ENCODE measurements at regions not wholly inside any gene's neighbourhood (a gene's known extent, or its start where the extent isn't known, plus 50 kb on each side); places are given as distances from the start of the nearest gene placed in this dataset.

DNA sequence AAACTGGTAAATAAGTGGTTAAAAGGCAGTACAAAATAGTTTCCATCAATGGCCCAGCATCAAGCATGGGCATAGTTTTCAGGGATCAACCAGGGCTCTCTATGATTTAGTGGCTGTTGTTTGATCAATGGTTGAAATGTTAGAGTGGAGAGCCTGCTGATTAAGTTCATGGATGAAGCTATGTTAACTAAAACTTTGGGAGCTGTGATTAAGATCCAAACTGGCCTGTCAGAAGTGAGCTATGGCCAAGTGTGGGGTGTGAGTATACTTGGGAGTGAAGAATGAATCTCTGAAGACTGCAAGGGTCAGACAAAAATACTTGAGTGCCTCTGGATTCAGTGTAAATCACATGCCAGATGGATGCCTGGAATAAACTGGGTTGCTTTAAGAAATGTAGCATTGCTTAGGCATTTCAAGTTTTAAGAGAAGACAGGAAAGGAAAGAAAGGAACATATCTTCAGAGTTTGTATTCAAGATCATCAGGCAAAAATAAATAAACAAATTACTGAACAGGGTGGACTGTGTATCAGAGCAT, 422.2 kb upstream of the ADAMTS9 start:
- DNase-seq: no peak

GRCh38 chr3:65107174-65107573, 419.4 kb upstream of the ADAMTS9 start:
- no peak for DNase-seq

GRCh38 chr3:65101450-65101849, 413.6 kb upstream of the ADAMTS9 start:
- DNase-seq: no peak

DNA sequence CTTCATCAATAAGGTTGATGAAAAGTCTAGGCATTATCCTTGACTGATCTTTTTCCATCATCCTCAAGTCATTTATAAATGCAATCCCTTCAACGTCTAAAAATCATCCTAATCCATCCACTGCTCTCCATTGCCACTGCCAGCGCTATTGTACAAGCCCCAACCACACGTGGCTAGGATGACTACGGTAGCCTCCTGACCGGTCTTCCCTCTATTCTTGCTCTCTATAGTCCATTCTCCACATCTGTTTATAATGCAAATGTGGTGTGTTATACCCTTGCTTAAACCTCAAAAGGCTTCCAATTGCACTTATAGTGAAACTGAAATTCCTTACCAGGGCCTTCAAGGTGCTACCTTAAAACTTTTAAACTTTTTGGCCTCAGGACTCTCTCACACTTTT, 410.6 kb upstream of the ADAMTS9 start:
- DNase-seq: no peak

GRCh38 chr3:65096110-65096745, 408.4 kb upstream of the ADAMTS9 start:
- no peak for DNase-seq

- DNase-seq: no peak
Observed at GRCh38 chr3:65094723-65095122, 406.9 kb upstream of the ADAMTS9 start.

GRCh38 chr3:65093641-65094040, 405.8 kb upstream of the ADAMTS9 start:
- DNase-seq: no peak

GRCh38 chr3:65091565-65091964, 403.8 kb upstream of the ADAMTS9 start:
- DNase-seq: no peak

DNA sequence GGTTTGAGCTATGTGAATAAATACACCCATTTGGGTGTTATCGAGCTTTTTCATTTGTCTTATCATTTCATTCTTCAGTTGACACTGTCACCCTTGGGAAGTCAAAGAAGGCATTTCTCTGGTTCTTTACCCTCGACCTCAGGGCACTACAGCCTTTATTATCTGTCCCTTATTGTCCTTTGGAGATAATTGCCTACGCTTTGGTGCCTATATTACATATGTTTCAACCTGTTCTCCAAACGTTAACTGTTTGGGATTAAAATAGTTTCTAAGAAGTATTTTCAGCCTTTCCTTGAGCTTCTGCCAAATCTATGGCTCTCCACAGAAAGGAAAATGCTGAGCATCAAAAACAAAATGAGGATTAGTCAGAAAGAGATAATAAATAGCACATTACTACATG, 395.4 kb upstream of the ADAMTS9 start:
- no peak for DNase-seq

- no peak for DNase-seq
Observed at GRCh38 chr3:65081536-65081935, 393.7 kb upstream of the ADAMTS9 start.

DNA sequence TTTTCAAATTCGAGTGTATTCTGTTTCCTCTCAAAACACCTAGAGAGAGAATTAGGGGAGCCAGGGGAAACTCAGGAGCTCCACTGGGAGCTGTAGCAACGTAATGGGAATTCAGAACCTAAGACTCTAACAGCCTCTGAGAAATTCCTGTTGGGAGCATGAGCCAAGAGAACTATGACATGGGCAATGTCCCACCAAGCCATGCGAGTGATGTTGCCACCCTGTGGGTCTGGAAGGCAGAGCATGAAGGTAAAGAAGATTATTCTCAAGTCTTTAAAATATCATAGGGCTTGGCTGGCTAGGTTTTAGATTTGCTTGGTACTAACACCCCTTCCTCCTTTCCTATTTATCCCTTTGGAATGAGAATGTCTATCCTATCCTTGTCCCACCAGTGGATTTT, 392.6 kb upstream of the ADAMTS9 start:
- no peak for DNase-seq

- no peak for DNase-seq
Observed at GRCh38 chr3:65079560-65079959, 391.8 kb upstream of the ADAMTS9 start.

DNA sequence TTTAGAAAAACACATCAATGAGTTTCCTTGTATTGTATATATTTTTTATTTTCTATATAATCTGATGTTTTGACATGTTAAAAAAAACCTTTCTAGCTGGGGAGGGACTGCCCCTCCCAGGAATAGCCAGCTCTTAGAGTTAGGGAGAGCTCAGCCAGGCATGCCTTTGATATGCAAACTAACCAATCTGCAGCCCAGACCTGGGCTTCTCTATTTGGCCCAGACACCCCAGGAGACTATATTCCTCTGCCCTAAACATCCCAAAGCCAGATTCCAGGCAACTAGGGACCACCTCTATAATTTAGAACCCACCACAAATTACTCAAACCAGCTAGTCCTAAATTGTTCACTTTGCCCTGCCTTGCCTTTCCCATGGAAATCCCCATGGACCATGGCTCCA, 390.9 kb upstream of the ADAMTS9 start:
- no peak for DNase-seq

- DNase-seq: no peak
Observed at GRCh38 chr3:65077124-65077523, 389.3 kb upstream of the ADAMTS9 start.

DNA sequence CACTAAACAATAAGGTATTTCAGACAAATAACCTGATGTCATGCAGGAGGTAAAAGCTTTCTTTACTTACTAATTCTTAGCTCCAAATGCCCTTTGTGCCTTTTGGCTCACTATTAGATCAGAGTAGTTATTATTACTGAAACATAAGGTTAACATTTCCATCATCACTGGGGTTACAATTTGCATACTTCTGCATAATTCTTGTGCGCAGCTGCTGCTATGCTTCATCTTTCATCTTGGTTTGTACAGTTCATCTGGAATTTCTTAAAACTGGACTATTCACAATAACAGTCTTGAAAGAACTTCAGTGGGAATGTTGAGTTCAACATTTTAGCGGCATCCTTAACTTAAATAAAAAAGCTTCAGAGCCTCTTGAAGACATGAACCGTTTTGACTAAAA, 383.2 kb upstream of the ADAMTS9 start:
- no peak for DNase-seq

- DNase-seq: no peak
Observed at GRCh38 chr3:65060904-65061303, 373.1 kb upstream of the ADAMTS9 start.

DNA sequence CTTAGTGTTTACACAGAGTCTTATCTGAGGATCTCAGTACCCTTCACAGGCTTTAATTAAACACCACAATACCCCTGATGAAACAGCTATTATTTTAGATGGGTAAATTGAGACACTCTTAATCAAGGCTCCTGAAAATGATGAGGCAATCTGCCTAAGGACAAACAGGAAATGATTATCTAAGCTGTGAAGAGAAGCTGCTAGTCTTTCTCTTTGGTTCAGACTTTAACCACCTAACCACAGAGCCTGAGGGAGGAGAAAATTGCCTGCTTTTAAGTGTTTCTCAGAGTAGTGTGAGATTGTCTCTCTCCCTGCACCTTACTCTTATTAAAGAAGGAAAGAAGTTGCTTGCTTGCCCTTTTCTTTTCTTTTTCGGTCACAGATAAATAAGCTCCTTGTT, 364.3 kb upstream of the ADAMTS9 start:
- no peak for DNase-seq

DNA sequence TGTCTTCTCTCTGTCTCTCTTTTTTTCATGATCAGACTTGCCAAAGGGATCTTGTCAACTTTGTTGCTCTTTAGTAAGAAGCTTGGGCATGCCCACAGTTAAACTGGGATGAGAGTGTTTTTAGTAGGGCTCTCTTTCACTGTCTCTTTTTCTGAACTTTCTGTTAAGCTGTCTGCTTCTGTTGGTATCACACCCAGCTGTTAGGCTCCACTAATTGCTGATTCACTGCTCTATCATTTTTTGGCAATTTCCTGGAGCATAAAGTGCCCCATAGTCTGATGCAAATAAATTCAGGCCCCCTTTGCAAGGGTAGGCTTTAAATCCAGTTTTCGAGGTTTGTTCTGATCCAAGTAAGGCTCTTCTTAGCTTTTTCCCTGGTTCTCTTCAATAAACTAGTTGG, 360.4 kb upstream of the ADAMTS9 start:
- no peak for DNase-seq

DNA sequence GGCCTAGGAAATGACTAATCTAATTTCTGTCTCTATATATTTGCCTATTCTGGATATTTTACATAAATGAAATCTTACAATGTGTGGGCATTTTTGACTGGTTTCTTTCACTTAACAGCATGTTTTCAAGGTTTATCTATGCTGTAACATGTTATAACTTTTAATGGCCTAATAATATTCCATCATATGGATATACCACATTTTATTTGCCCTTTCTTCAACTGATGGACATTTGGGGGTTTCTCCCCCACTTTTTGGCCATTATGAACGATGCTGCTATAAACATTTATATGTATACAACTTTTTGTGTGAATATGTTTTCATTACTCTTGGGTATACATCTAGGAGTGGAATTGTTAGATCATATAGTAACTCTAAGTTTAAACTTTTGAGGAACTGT, 357.3 kb upstream of the ADAMTS9 start:
- DNase-seq: no peak

DNA sequence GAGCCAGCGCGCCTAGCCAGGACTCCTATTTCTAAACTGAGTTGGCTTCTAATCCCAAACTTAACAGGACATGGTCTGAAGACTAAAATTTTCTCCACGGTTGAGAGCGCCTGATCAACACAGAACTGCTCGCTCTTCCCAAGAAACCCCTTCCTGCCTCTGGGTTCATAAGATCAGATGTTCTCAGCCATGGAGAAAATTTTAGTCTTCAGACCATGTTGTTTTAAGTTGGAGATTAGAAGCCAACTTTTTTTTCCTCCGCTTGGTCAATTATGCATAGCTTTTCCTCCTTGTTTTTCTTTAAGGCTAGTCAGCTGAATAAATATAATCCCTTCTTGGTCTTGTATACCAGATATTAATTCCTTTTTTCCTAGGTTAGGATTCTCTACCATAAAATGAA, 356.6 kb upstream of the ADAMTS9 start:
- no peak for DNase-seq

- no peak for DNase-seq
Observed at GRCh38 chr3:65042675-65043074, 354.9 kb upstream of the ADAMTS9 start.

GRCh38 chr3:65039754-65040210, 352.0 kb upstream of the ADAMTS9 start:
- DNase-seq: no peak

- DNase-seq: no peak
Observed at GRCh38 chr3:65037861-65038260, 350.1 kb upstream of the ADAMTS9 start.

DNA sequence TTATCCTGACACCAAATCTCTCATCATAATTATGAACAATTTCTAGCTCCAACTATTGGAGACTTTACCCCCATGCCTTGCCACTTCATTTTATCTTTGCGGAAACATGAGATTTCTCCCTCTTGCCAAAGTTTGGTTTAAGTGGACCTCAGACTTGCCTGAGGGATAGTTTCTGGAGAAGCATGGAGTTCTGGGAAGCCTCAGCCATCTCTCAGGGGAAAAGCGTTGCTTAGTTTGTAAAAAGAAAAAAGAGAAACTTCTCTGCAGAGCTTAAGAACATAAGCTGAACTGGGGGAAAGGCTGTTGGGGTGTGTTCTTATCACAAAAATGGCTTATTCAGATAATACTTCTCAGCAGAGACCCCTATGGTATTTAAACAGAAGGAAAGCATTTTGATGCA, 347.4 kb upstream of the ADAMTS9 start:
- no peak for DNase-seq

DNA sequence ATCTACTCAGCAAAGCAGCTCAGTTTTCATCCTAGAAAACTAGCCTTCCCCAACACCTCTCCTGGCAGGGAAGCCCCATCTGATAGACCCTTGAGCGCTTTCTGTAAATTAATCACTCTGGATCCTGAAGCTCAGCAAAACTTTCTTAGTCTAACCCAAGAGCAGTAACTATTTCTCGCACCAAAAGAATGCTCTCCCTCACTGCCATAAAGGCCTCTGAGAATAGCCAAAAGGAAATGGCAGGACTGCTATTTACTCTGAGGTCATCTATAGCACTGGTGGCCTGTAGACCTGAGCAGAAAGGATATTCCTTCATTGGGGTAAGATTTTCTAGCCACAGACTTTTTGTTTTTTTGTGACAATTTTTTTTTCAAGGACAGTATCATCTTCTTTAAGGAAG, 345.8 kb upstream of the ADAMTS9 start:
- no peak for DNase-seq
